ENCODE measurements at regions not wholly inside any gene's neighbourhood (a gene's known extent, or its start where the extent isn't known, plus 50 kb on each side); places are given as distances from the start of the nearest gene placed in this dataset.

GRCh38 chr2:106977717-106978116 is 91.8 kb upstream of the ST6GAL2 start:
- TF ChIP-seq CTCF (IDR thresholded peaks at IDR 0.05; ENCODE audit: borderline replicate concordance, insufficient read depth, low read depth, low read length): no peak
- no peak overlapping the region for H3K4me3 ChIP-seq (ENCODE audit: low read depth, low read length)

- no peak overlapping the region for H3K4me3 ChIP-seq (ENCODE audit: low read depth, low read length)
- no peak for TF ChIP-seq CTCF (IDR thresholded peaks at IDR 0.05; ENCODE audit: borderline replicate concordance, insufficient read depth, low read depth, low read length)
Observed at GRCh38 chr2:106978647-106979046, 92.7 kb upstream of the ST6GAL2 start.

- no peak for TF ChIP-seq CTCF (IDR thresholded peaks at IDR 0.05; ENCODE audit: borderline replicate concordance, insufficient read depth, low read depth, low read length)
- no peak overlapping the region for H3K4me3 ChIP-seq (ENCODE audit: low read depth, low read length)
Observed at GRCh38 chr2:106981491-106981890, 95.5 kb upstream of the ST6GAL2 start.

- no peak overlapping the region for H3K4me3 ChIP-seq (ENCODE audit: low read depth, low read length)
- no peak for TF ChIP-seq CTCF (IDR thresholded peaks at IDR 0.05; ENCODE audit: borderline replicate concordance, insufficient read depth, low read depth, low read length)
Observed at GRCh38 chr2:106982350-106982749, 96.4 kb upstream of the ST6GAL2 start.

- TF ChIP-seq CTCF (IDR thresholded peaks at IDR 0.05; ENCODE audit: borderline replicate concordance, insufficient read depth, low read depth, low read length): no peak
Observed at GRCh38 chr2:106983305-106983704, 97.3 kb upstream of the ST6GAL2 start.

GRCh38 chr2:106988361-106988760 is 102.4 kb upstream of the ST6GAL2 start:
- TF ChIP-seq CTCF (IDR thresholded peaks at IDR 0.05; ENCODE audit: borderline replicate concordance, insufficient read depth, low read depth, low read length): no peak
- no peak overlapping the region for H3K4me3 ChIP-seq (ENCODE audit: low read depth, low read length)

More at GRCh38 chr2:106983305-106983704, 97.3 kb upstream of the ST6GAL2 start:
- no peak overlapping the region for H3K4me3 ChIP-seq (ENCODE audit: low read depth, low read length)

GRCh38 chr2:106990297-106990696 is 104.3 kb upstream of the ST6GAL2 start:
- H3K4me3 ChIP-seq (ENCODE audit: low read depth, low read length): no peak overlapping the region
- TF ChIP-seq CTCF (IDR thresholded peaks at IDR 0.05; ENCODE audit: borderline replicate concordance, insufficient read depth, low read depth, low read length): no peak

Measured in GM12875 (cell line).